ENCODE measurements at regions not wholly inside any gene's neighbourhood (a gene's known extent, or its start where the extent isn't known, plus 50 kb on each side); places are given as distances from the start of the nearest gene placed in this dataset.

DNA sequence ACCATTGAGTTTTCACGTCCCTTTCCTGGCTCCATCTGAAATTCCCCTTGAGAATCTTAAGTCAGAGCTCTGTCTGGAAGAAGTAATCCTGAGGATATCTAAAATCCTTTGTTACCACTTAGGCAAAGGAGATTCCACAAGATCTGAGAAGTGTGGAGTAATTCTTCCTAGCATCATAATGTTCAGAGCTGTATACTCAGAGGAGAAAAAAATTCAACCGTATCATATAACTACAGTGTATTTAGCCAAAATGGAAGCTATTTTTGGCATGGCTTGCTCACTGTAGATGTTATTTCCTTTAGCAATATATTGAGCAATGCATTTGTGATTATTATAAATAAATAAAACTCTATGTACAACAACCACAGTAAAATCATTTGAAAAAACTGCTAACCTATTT is 1858.4 kb downstream of the EFNA5 start:
- TF ChIP-seq, protein P1, sequence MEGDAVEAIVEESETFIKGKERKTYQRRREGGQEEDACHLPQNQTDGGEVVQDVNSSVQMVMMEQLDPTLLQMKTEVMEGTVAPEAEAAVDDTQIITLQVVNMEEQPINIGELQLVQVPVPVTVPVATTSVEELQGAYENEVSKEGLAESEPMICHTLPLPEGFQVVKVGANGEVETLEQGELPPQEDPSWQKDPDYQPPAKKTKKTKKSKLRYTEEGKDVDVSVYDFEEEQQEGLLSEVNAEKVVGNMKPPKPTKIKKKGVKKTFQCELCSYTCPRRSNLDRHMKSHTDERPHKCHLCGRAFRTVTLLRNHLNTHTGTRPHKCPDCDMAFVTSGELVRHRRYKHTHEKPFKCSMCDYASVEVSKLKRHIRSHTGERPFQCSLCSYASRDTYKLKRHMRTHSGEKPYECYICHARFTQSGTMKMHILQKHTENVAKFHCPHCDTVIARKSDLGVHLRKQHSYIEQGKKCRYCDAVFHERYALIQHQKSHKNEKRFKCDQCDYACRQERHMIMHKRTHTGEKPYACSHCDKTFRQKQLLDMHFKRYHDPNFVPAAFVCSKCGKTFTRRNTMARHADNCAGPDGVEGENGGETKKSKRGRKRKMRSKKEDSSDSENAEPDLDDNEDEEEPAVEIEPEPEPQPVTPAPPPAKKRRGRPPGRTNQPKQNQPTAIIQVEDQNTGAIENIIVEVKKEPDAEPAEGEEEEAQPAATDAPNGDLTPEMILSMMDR (IDR thresholded peaks at IDR 0.05), result no peak
- no peaks in the 10 kb centered on the region for H3K4me1 Mint-ChIP-seq
- DNase-seq, result no peak
- no peaks in the 10 kb centered on the region for H3K27me3 Mint-ChIP-seq
- no peaks in the 10 kb centered on the region for H3K36me3 Mint-ChIP-seq (ENCODE audit: low read depth)
- no peak for ATAC-seq (ENCODE audit: low read depth)
- ChIA-PET CTCF (no interaction called here), POLR2A (no interaction called here)
- peaks cover 4% of the 10 kb centered on the region for H3K9me3 Mint-ChIP-seq
- no peak overlapping the region for H3K4me3 Mint-ChIP-seq
- H3K27ac Mint-ChIP-seq, result no peak overlapping the region
- intact Hi-C loops (cut with micrococcal nuclease), result no loop called here

GRCh38 chr5:105807951-105808350 is 1862.8 kb downstream of the EFNA5 start:
- Mint-ChIP-seq H3K27ac (no peak overlapping the region), H3K4me3 (no peak overlapping the region), H3K9me3 (peaks cover 11% of the 10 kb centered on the region), H3K27me3 (no peaks in the 10 kb centered on the region), H3K4me1 (no peaks in the 10 kb centered on the region), H3K36me3 (ENCODE audit: low read depth) (no peaks in the 10 kb centered on the region)
- ATAC-seq (ENCODE audit: low read depth) (no peak), DNase-seq (no peak)
- TF ChIP-seq, protein P1 (IDR thresholded peaks at IDR 0.05), result no peak
- POLR2A ChIA-PET, result no interaction called here
- CTCF ChIA-PET, result no interaction called here
- intact Hi-C loops (cut with micrococcal nuclease), result no loop called here

- intact Hi-C loops (cut with micrococcal nuclease), result no loop called here
- Mint-ChIP-seq H3K4me3 (no peak overlapping the region), H3K27ac (no peak overlapping the region), H3K9me3 (peaks cover 13% of the 10 kb centered on the region), H3K36me3 (ENCODE audit: low read depth) (no peaks in the 10 kb centered on the region), H3K4me1 (no peaks in the 10 kb centered on the region), H3K27me3 (no peaks in the 10 kb centered on the region)
- POLR2A ChIA-PET, result no interaction called here
- no peak for DNase-seq
- TF ChIP-seq, protein P1 (IDR thresholded peaks at IDR 0.05), result no peak
- CTCF ChIA-PET, result no interaction called here
- ATAC-seq (ENCODE audit: low read depth), result no peak
These were observed 1863.4 kb downstream of the EFNA5 start for GRCh38 chr5:105807290-105807689.

- Mint-ChIP-seq H3K4me3 (no peak overlapping the region), H3K9me3 (peaks cover 16% of the 10 kb centered on the region), H3K27me3 (no peaks in the 10 kb centered on the region), H3K36me3 (ENCODE audit: low read depth) (no peaks in the 10 kb centered on the region), H3K27ac (no peak overlapping the region), H3K4me1 (no peaks in the 10 kb centered on the region)
- ChIA-PET POLR2A (no interaction called here), CTCF (no interaction called here)
- DNase-seq (no peak), ATAC-seq (ENCODE audit: low read depth) (no peak)
- TF ChIP-seq, protein P1 (IDR thresholded peaks at IDR 0.05), result no peak
- intact Hi-C loops (cut with micrococcal nuclease), result no loop called here
These were observed 1864.1 kb downstream of the EFNA5 start for GRCh38 chr5:105806596-105806995.

DNA sequence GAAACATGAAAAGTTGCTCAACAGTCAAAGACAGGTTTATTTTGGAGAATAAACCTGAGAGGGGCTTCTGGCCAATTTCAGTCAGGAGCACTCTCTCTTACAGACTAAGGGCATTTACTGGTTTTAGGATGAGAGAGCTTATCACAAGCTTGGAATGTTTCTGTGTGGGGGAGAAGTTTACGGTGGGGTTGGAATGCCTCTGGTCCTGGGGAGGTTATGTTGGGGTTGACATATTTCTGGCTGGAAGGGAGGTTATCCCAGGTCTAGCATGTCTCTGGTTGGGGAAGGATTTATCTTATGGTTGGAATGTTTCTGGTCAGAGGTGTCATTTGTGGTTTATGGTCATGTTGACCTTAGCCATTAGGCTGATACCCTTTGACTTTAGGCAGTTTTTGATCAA is 1867.3 kb downstream of the EFNA5 start:
- ATAC-seq (ENCODE audit: low read depth), result no peak
- peaks cover 20% of the 10 kb centered on the region for H3K9me3 Mint-ChIP-seq

More for the DNA sequence above, 1867.3 kb downstream of the EFNA5 start:
- Mint-ChIP-seq H3K4me1 (no peaks in the 10 kb centered on the region), H3K27me3 (no peaks in the 10 kb centered on the region), H3K36me3 (ENCODE audit: low read depth) (no peaks in the 10 kb centered on the region), H3K4me3 (no peak overlapping the region), H3K27ac (no peak overlapping the region)
- TF ChIP-seq, protein P1 (IDR thresholded peaks at IDR 0.05), result no peak
- DNase-seq, result no peak
- intact Hi-C loops (cut with micrococcal nuclease), result no loop called here
- ChIA-PET POLR2A (no interaction called here), CTCF (no interaction called here)

Measured in activated B cell treated with CpG ODN at 0.5 μM for 24 hours (primary cell).